ENCODE measurements at regions not wholly inside any gene's neighbourhood (a gene's known extent, or its start where the extent isn't known, plus 50 kb on each side); places are given as distances from the start of the nearest gene placed in this dataset.
A peak's percentile ranks its signal among the peaks of the same experiment; 100 is the strongest.

DNA sequence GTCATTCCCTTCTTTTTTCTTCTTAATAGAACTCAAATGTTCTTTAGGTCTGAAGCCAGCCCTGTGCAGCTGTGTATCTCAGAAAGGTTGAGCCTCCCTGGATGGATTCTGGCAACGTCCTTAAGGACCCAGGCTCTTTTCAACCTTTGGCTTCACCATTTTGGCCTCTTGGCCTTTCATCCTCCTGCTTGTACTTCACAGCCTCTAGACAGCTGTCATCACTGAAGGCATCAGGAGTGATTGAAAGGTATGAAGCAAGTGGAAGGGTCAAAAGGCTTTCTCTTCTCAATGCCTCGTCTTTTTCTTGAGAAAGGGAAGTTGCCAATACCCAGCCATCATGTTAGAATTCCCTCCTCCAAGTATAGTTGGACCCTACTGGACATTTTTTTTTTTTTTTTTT lies 81.2 kb upstream of the RANBP3L start:
- no peaks in the 10 kb centered on the region for H3K36me3 Mint-ChIP-seq (ENCODE audit: low read depth, unreplicated experiment)
- Histone ChIP-seq H3K4me1 (ENCODE audit: insufficient read depth, low read length) (peaks cover 4% of the 10 kb centered on the region), H2AFZ (ENCODE audit: low read depth, low read length) (no peak overlapping the region), H3K27ac (ENCODE audit: low read depth, low read length) (no peak overlapping the region), H3K36me3 (ENCODE audit: insufficient read depth, low read length) (no peaks in the 10 kb centered on the region), H4K20me1 (ENCODE audit: insufficient read depth, low read length) (no peaks in the 10 kb centered on the region), H3K79me2 (ENCODE audit: insufficient read depth, low read length) (no peaks in the 10 kb centered on the region), H3K4me2 (ENCODE audit: low read length) (no peak overlapping the region), H3K27me3 (ENCODE audit: insufficient read depth, low read length) (no peaks in the 10 kb centered on the region), H3K9ac (ENCODE audit: low read length) (no peak overlapping the region), H3K9me3 (ENCODE audit: insufficient read depth, low read depth, low read length) (no peaks in the 10 kb centered on the region), H3K4me3 (ENCODE audit: insufficient read depth, low read depth, low read length) (no peak overlapping the region)
- H3K4me1 Mint-ChIP-seq (ENCODE audit: low read depth, unreplicated experiment) = peaks cover 4% of the 10 kb centered on the region
- no peak for DNase-seq (ENCODE audit: low read depth)
- peaks cover 14% of the 10 kb centered on the region for H3K27me3 Mint-ChIP-seq (ENCODE audit: low read depth, unreplicated experiment)
- no peak for FAIRE-seq
- no peaks in the 10 kb centered on the region for H3K9me3 Mint-ChIP-seq (ENCODE audit: unreplicated experiment)
- TF ChIP-seq EZH2 (IDR thresholded peaks at IDR 0.05; ENCODE audit: insufficient read depth, low read length) = no peak
- TF ChIP-seq, protein P1, sequence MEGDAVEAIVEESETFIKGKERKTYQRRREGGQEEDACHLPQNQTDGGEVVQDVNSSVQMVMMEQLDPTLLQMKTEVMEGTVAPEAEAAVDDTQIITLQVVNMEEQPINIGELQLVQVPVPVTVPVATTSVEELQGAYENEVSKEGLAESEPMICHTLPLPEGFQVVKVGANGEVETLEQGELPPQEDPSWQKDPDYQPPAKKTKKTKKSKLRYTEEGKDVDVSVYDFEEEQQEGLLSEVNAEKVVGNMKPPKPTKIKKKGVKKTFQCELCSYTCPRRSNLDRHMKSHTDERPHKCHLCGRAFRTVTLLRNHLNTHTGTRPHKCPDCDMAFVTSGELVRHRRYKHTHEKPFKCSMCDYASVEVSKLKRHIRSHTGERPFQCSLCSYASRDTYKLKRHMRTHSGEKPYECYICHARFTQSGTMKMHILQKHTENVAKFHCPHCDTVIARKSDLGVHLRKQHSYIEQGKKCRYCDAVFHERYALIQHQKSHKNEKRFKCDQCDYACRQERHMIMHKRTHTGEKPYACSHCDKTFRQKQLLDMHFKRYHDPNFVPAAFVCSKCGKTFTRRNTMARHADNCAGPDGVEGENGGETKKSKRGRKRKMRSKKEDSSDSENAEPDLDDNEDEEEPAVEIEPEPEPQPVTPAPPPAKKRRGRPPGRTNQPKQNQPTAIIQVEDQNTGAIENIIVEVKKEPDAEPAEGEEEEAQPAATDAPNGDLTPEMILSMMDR (IDR thresholded peaks at IDR 0.05; ENCODE audit: insufficient read depth, low read depth, low read length) = no peak
- H3K27ac Mint-ChIP-seq (ENCODE audit: unreplicated experiment) = no peak overlapping the region
- H3K4me3 Mint-ChIP-seq (ENCODE audit: unreplicated experiment) = no peak overlapping the region

- no peaks in the 10 kb centered on the region for H3K4me1 ChIP-seq (ENCODE audit: insufficient read depth, low read length)
- Mint-ChIP-seq H3K4me1 (ENCODE audit: low read depth, unreplicated experiment) (no peaks in the 10 kb centered on the region), H3K27me3 (ENCODE audit: low read depth, unreplicated experiment) (peaks cover 13% of the 10 kb centered on the region), H3K27ac (ENCODE audit: unreplicated experiment) (no peak overlapping the region), H3K9me3 (ENCODE audit: unreplicated experiment) (no peaks in the 10 kb centered on the region), H3K4me3 (ENCODE audit: unreplicated experiment) (no peak overlapping the region), H3K36me3 (ENCODE audit: low read depth, unreplicated experiment) (no peaks in the 10 kb centered on the region)
- H3K4me3 ChIP-seq (ENCODE audit: insufficient read depth, low read depth, low read length) = no peak overlapping the region
- TF ChIP-seq, protein P1 (IDR thresholded peaks at IDR 0.05; ENCODE audit: insufficient read depth, low read depth, low read length) = no peak
- no peak for TF ChIP-seq EZH2 (IDR thresholded peaks at IDR 0.05; ENCODE audit: insufficient read depth, low read length)
- H2AFZ ChIP-seq (ENCODE audit: low read depth, low read length) = peak overlapping the region; percentile 17
- DNase-seq (ENCODE audit: low read depth) (no peak), FAIRE-seq (no peak)
- no peak overlapping the region for H3K9ac ChIP-seq (ENCODE audit: low read length)
- no peak overlapping the region for H3K27ac ChIP-seq (ENCODE audit: low read depth, low read length)
- H3K4me2 ChIP-seq (ENCODE audit: low read length) = no peak overlapping the region
- no peaks in the 10 kb centered on the region for H3K27me3 ChIP-seq (ENCODE audit: insufficient read depth, low read length)
- no peaks in the 10 kb centered on the region for H4K20me1 ChIP-seq (ENCODE audit: insufficient read depth, low read length)
- H3K9me3 ChIP-seq (ENCODE audit: insufficient read depth, low read depth, low read length) = no peaks in the 10 kb centered on the region
- H3K36me3 ChIP-seq (ENCODE audit: insufficient read depth, low read length) = no peaks in the 10 kb centered on the region
- H3K79me2 ChIP-seq (ENCODE audit: insufficient read depth, low read length) = no peaks in the 10 kb centered on the region
Observed at GRCh38 chr5:36383942-36384341, 82.2 kb upstream of the RANBP3L start.

DNA sequence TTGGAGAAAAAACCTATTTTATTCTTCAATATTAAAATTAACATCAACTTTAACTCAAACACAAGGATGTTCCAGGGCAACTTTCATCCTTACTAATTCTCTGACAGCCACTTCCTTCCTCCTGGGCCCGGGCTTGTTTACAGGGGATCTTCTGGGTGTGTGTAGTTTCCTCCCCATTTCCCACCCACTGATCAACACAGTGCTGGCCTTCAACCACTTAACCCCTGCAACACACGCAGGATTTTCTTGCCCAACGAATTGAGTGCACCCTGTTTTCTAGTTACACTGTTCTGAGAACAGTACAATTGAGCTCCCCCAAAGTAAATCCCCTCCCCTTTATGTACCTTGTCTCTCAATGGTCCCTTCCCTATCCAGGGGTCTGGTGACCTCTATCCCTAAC lies 83.1 kb upstream of the RANBP3L start:
- H3K4me2 ChIP-seq (ENCODE audit: low read length) = no peak overlapping the region
- Mint-ChIP-seq H3K4me1 (ENCODE audit: low read depth, unreplicated experiment) (peaks cover 3% of the 10 kb centered on the region), H3K27ac (ENCODE audit: unreplicated experiment) (no peak overlapping the region), H3K27me3 (ENCODE audit: low read depth, unreplicated experiment) (peaks cover 10% of the 10 kb centered on the region), H3K4me3 (ENCODE audit: unreplicated experiment) (no peak overlapping the region), H3K9me3 (ENCODE audit: unreplicated experiment) (no peaks in the 10 kb centered on the region), H3K36me3 (ENCODE audit: low read depth, unreplicated experiment) (no peaks in the 10 kb centered on the region)
- FAIRE-seq (no peak), DNase-seq (ENCODE audit: low read depth) (no peak)
- H3K9ac ChIP-seq (ENCODE audit: low read length) = no peak overlapping the region
- H3K4me1 ChIP-seq (ENCODE audit: insufficient read depth, low read length) = no peaks in the 10 kb centered on the region
- no peak overlapping the region for H3K27ac ChIP-seq (ENCODE audit: low read depth, low read length)
- no peak overlapping the region for H3K4me3 ChIP-seq (ENCODE audit: insufficient read depth, low read depth, low read length)
- no peaks in the 10 kb centered on the region for H3K79me2 ChIP-seq (ENCODE audit: insufficient read depth, low read length)
- H4K20me1 ChIP-seq (ENCODE audit: insufficient read depth, low read length) = no peaks in the 10 kb centered on the region
- H3K36me3 ChIP-seq (ENCODE audit: insufficient read depth, low read length) = no peaks in the 10 kb centered on the region
- TF ChIP-seq EZH2 (IDR thresholded peaks at IDR 0.05; ENCODE audit: insufficient read depth, low read length) = no peak
- TF ChIP-seq, protein P1 (IDR thresholded peaks at IDR 0.05; ENCODE audit: insufficient read depth, low read depth, low read length) = no peak
- no peaks in the 10 kb centered on the region for H3K9me3 ChIP-seq (ENCODE audit: insufficient read depth, low read depth, low read length)
- H3K27me3 ChIP-seq (ENCODE audit: insufficient read depth, low read length) = no peaks in the 10 kb centered on the region
- no peak overlapping the region for H2AFZ ChIP-seq (ENCODE audit: low read depth, low read length)
